DOHH2 (cell line): ENCODE measurements at regions not wholly inside any gene's neighbourhood (a gene's known extent, or its start where the extent isn't known, plus 50 kb on each side); places are given as distances from the start of the nearest gene placed in this dataset.

Experiments
- CTCF ChIP-seq: fragments of 200-600 bp; sonication (generic); IDR thresholded peaks from one replicate; pipeline ENCODE4 v1.5.1; 2014; ENCODE audit warnings: antibody characterized with exemption, mild to moderate bottlenecking, low read depth, low read length; ENCODE audit not compliant: poor library complexity, severe bottlenecking
- EZH2phosphoT487 ChIP-seq: fragments of 200-600 bp; sonication (generic); IDR thresholded peaks from 2 replicates; pipeline ENCODE4 v1.6.1; 2017; ENCODE audit warnings: borderline replicate concordance, mild to moderate bottlenecking, antibody characterized with exemption, low read length, moderate library complexity, mixed read lengths

- TF ChIP-seq CTCF (no peak), EZH2phosphoT487 (no peak)
Observed at GRCh38 chr4:26145212-26145611, 175.6 kb upstream of the RBPJ start.
